Prostate gland (tissue), 2 donors: ENCODE measurements at regions not wholly inside any gene's neighbourhood (a gene's known extent, or its start where the extent isn't known, plus 50 kb on each side); places are given as distances from the start of the nearest gene placed in this dataset.

Experiments used
- POLR2A ChIP-seq: fragments of 450-650 bp; IDR thresholded peaks from one replicate; pipeline ENCODE4 v1.6.1; 2016; ENCODE audit warnings: antibody characterized with exemption, mild to moderate bottlenecking
- POLR2AphosphoS5 ChIP-seq: sonication (generic); formaldehyde crosslinking; IDR thresholded peaks from one replicate; pipeline ENCODE4 v1.6.1; 2017; ENCODE audit warnings: antibody characterized with exemption
- TF ChIP-seq, protein P1 (sequence below), 4 experiments: fragments of 200-600 bp in 2 of 4; fragments of 450-650 bp in 2 of 4; sonication (generic) in 2 of 4; IDR thresholded peaks; 1 replicate in 3 of 4; 2 replicates in 1 of 4; pipeline ENCODE4 v1.5.1; 2016 to 2019; ENCODE audit warnings: antibody characterized with exemption in 4 of 4, mild to moderate bottlenecking in 2 of 4, moderate library complexity in 2 of 4

DNA sequence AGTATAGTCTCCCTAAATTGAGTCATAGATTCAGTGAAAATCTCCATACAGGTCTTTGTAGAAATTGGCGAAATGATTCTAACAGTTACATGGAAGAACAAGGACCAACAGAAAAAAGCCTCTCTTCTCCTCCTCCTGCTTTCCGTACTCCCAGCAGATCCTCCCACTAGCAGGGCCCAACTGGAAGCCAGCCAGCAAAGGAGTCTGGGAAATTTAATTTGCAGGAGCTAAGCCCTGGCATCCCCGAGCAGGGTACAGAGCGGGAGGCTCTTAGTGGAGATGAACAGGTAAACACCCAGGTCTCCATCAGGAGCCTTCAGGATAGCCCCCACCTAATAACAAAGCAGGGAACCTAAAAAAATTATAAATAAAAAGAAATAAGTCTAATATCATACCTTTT, 1473.8 kb downstream of the TBC1D22A start:
- no peak for TF ChIP-seq POLR2AphosphoS5
- TF ChIP-seq, protein P1, sequence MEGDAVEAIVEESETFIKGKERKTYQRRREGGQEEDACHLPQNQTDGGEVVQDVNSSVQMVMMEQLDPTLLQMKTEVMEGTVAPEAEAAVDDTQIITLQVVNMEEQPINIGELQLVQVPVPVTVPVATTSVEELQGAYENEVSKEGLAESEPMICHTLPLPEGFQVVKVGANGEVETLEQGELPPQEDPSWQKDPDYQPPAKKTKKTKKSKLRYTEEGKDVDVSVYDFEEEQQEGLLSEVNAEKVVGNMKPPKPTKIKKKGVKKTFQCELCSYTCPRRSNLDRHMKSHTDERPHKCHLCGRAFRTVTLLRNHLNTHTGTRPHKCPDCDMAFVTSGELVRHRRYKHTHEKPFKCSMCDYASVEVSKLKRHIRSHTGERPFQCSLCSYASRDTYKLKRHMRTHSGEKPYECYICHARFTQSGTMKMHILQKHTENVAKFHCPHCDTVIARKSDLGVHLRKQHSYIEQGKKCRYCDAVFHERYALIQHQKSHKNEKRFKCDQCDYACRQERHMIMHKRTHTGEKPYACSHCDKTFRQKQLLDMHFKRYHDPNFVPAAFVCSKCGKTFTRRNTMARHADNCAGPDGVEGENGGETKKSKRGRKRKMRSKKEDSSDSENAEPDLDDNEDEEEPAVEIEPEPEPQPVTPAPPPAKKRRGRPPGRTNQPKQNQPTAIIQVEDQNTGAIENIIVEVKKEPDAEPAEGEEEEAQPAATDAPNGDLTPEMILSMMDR (IDR thresholded peaks at IDR 0.05), result no peak
- TF ChIP-seq POLR2A, result no peak
